Activated effector memory CD4-positive, alpha-beta T cell treated with anti-CD3 and anti-CD28 coated beads, Interleukin-2, amount 50 U/mL, for 16 hours (primary cell): ENCODE measurements at regions not wholly inside any gene's neighbourhood (a gene's known extent, or its start where the extent isn't known, plus 50 kb on each side); places are given as distances from the start of the nearest gene placed in this dataset.
"Not testable (repeated sequence)": the region's sequence is repeated elsewhere in the genome, so short reads cannot be mapped to it uniquely, and the experiment has no call there.

Source experiments
- DNase-seq: peaks from one replicate; pipeline ENCODE4 v3.0.0-alpha.2; 2020

DNA sequence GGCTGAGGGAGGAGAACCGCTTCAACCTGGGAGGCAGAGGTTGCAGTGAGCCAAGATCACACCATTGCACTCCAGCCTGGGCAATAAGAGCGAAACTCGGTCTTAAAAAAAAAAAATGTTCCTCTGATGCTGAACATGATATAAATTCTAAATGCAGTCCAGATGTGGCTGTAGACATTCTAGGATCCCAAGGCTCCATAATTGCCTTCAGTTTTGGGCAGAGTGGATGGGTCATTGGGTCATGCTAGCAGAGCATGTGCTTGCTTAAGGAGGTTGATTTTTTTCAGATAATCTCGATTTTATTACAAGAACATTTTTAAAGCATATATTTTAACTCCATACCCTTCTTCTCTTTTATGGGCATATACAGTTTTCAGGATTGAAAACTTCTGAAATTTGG is 112.0 kb downstream of the UTRN start:
- no peak for DNase-seq

DNA sequence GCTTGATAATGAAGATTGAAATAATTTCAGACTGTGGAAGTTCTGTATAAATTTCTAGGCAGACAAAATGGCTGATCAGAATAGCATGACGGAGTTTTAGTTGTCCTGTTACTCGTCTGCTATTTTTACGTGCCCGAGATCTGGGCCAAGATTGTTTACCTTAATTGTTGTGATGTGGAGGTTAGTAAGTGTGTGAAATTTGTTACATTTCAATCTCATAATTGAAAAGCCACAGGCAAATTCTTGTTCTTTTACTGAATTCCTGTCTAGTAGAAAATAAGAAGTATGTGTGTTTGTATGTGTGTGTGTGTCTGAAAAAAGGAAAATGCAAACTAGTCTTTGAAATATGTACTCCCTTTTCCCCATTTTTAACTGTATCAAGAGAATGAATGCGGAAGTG is 115.2 kb downstream of the UTRN start:
- DNase-seq, result no peak

DNA sequence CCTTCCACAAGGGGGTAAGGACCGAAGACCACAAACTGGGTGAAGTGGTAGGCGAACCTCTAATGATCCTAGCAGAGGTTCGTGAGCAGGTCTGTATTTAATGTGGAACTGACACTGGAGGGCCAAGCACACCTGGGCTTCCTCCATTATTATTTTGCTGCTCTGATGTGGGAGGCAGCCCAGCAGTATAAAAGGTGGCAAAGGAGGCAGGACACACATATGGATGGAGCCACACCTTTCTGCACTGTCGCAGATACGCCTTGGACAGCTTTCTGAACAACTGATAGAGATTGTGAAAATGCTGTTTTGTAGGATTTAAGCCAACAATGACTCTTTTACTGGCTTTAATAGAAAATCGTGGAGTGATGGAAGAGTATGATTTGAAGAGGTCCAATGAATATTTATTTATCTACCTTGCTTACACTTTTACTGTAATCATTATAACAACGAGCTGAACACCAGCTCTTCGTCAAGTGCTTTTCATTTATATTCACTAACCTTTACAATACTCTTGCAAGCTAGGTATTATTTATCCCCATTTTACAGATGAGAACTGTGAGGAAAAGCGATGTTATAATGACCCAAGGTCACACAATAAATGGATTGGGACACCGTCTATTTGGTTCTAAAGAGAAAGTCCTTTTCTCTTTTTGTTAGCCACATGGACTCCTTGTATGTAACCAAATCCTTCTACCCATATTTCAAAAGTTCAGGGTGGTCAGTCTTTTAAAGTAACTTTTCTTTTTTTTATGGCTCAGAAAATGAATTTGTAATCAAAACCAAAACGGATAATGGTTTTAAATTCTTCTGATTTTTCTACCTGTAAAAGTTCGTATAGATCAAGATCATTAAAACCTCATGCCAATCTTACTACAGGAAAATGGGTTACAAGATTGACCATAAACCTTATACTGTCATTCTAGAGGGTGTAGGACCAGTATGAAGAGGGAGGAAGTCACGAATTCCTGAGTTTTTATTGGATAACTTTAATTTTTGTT is 116.9 kb downstream of the UTRN start:
- no peak for DNase-seq

DNA sequence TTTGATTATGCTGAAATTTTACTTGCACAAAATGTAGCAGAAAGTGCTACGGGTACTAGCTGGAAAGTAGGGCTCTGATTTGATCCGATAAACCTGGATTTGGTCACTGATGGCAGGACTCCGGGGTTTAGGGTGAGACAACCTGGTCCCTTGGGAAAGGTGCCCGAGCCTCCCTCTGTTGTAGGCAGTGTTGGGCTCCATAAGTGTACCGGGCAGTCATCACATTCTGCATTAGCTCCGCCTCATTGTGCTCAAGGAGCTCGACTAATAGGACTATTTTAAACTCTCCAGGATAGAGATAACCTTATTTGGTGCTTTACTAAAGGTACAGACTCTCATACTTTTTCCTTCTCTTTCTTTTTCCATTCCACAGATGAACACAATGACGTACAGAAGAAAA is 117.6 kb downstream of the UTRN start:
- no peak for DNase-seq

- no peak for DNase-seq
Measured at GRCh38 chr6:144405163-144405562, 120.0 kb downstream of the UTRN start.

- DNase-seq, result no peak
Measured at GRCh38 chr6:144406796-144407195, 121.7 kb downstream of the UTRN start.

DNA sequence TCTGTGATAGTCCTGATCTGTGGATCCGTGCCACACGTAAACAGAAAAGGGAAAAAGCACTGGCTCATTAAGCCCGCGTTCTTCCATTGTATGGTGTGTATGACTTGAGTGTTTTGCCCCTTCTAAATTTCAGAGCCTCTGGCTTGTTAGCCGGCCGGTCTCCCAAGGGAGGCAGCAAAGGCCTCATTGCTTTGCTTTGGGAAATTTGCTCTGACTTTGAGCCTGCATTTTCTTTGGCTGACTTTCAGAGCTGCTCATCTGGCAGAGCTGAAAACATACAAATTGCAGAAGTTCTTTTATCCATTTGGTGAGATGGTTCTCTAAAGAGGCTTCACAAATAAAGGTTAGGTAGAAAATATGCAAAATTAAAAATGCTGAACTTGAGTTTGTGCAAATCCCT is 123.0 kb downstream of the UTRN start:
- no peak for DNase-seq

DNA sequence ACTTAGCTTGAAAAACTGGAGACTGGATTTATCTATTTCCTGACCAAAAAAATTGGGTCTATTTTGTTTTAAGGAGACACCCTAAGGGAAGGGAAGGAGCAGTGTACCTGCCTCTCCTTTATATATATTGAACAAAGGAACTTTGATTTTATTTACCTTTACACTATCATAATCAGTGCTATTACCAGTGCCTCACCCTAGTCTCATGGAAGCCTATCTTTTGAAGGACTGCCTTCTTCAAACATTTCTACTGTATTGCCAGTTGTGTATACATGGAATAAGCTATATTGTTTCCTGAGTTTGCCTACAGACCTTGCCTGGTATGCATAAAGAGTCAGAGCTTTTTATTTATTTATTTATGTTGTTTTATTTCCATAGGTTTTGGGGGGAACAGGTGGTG is 124.9 kb downstream of the UTRN start:
- DNase-seq, result no peak

DNA sequence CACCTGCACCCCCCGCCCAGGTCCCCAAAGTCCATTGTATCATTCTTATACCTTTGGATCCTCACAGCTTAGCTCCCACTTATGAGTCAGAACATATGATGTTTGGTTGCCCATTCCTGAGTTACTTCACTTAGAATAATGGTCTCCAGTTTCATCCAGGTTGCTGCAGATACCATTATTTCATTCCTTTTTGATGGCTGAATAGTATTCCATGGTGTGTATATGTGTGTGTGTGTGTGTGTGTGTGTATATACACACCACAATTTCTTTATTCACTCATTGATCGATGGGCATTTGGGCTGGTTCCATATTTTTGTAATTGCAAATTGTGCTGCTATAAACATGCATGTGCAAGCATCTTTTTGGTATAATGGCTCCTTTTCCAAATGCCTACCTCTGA is 125.4 kb downstream of the UTRN start:
- DNase-seq, result not testable (repeated sequence)

GRCh38 chr6:144411531-144412165 is 126.5 kb downstream of the UTRN start:
- DNase-seq, result no peak

GRCh38 chr6:144413418-144413817 is 128.3 kb downstream of the UTRN start:
- DNase-seq, result no peak

- DNase-seq, result no peak
Measured at GRCh38 chr6:144415014-144415413, 129.9 kb downstream of the UTRN start.

GRCh38 chr6:144415835-144416237 is 130.7 kb downstream of the UTRN start:
- no peak for DNase-seq

- DNase-seq, result no peak
Measured at GRCh38 chr6:144416244-144416643, 131.1 kb downstream of the UTRN start.

- no peak for DNase-seq
Measured at GRCh38 chr6:144416773-144417172, 131.6 kb downstream of the UTRN start.

DNA sequence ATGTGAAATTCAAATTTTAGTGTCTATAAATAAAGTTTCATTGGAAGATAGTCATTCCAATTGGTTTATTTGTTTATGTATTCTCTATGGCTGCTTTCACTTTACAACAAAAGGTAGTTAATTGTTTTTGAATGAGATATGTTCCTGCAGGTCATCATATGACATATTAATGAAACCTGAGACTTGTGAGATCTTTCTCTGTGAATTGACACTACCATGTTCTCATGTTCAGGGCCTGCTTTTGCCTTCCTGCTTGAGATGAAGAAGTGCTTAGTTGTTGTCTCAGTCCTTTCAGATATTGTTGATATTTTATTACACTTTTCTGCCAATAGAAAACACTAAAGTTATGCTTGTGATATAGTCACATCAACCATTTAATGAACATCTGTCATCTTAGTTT is 132.5 kb downstream of the UTRN start:
- no peak for DNase-seq

DNA sequence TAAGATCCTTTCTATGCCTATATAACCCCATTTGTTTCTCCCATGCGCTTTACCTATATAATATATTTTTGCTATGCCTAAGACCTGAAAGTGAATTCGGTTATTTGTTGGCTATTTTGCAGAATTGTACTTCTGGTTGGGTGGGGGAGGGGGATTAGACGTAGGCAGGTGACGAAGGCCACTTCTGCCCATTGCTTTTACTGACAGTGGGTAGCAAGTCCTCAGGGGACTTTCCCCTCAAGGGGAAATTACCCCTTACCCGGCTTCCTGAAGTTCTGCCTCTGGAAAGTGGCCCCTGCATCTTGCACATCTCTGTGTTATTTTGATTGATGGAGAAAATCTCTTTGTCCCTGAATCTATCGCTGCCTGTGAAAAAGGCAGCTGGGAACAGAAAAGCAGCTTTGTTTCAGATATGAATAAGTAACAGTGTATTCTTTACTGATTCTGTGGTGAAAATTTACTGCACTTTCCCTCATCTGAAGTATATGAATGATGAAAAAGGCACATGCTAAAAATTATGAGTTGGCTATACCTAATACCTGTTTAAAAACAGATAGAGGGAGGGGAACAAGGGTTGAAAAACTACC is 133.9 kb downstream of the UTRN start:
- DNase-seq, result no peak

- no peak for DNase-seq
Measured at GRCh38 chr6:144423167-144423566, 138.0 kb downstream of the UTRN start.

- no peak for DNase-seq
Measured at GRCh38 chr6:144429753-144430152, 144.6 kb downstream of the UTRN start.

GRCh38 chr6:144433446-144433845 is 148.3 kb downstream of the UTRN start:
- not testable (repeated sequence) for DNase-seq

DNA sequence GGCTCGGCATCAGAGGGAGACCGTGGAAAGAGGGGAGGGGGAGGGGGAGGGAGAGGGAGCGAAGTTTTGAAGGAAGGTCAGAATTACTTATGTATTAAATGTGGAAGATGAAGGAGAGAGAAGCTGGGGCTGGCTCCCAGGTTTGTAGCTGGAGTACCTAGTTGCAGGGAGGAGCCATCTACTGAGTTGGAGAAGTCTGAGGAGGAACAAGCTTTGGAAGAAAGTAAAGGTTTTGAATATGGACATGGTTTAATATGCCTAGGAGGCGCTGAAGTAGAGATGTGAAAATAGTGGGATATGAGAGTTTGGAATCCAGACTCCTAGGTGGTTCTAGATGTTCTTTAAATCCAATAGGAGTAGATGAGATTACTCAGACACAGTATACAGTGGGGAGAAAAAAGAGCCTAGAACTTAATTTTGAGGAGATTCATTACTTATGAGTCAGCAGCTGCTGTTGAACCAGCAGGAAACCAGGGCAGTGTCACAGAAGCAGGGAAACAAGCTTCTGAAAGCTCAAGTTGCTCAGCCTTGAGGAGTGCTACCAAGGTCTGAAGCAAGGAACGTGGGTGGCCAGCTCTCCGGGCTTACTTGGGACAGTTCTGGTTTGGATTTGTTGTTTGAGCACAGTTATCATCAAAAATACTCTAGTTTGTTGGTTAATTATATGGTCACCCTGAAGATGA is 149.3 kb downstream of the UTRN start:
- no peak for DNase-seq

- no peak for DNase-seq
Measured at GRCh38 chr6:144435602-144436426, 150.7 kb downstream of the UTRN start.
